NCI-H1092 (cell line): ENCODE measurements at regions not wholly inside any gene's neighbourhood (a gene's known extent, or its start where the extent isn't known, plus 50 kb on each side); places are given as distances from the start of the nearest gene placed in this dataset.
"Not testable (repeated sequence)": the region's sequence is repeated elsewhere in the genome, so short reads cannot be mapped to it uniquely, and the experiment has no call there.

Experiments
- DNase-seq: peaks from one replicate; lab custom pipeline; 2025; lab: John Stamatoyannopoulos, UW

GRCh38 chr14:71602524-71602923, 329.7 kb upstream of the RGS6 start:
- DNase-seq: no peak

DNA sequence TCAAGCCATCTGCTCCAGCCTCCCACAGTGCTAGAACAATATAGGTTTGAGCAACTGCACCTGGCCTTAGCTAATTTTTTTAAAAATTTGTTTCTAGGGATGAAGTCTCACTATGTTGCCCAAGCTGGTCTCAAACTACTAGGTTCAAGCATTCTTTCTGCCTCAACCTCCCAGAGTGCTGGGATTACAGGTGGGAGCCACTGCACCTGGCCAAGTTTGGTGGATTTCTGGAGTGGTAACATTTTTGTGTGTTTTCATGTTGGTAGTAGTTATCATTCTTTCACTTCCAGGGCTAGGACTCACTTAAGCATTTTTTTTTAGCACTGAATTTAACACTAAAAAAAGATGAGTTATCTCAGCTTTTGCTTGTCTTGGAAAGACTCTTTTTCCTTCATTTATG, 328.0 kb upstream of the RGS6 start:
- DNase-seq: no peak

DNA sequence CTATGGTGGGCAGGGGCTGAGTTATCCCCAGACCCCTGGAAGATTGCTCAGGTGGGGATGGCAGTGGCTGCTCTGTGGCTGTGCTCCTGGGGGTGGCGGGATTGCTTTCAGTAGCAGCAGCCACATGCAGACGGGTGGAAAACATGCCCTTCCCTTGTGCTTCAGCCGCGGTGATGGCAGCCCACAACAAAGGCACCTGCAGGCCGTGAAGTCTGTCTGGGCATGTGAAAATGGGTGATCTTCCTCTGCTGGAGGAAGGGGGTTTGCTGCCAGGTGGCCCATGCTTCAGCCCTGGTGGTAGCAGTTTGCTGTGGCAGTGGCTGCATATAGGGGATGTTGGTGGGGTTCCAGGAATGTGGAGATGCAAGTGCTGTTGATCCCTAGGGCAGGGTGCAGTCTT, 326.2 kb upstream of the RGS6 start:
- DNase-seq: no peak

GRCh38 chr14:71606575-71606974, 325.7 kb upstream of the RGS6 start:
- DNase-seq: no peak

GRCh38 chr14:71607056-71607455, 325.2 kb upstream of the RGS6 start:
- no peak for DNase-seq

GRCh38 chr14:71610149-71610548, 322.1 kb upstream of the RGS6 start:
- no peak for DNase-seq

- DNase-seq: no peak
Measured at GRCh38 chr14:71610797-71611196, 321.4 kb upstream of the RGS6 start.

GRCh38 chr14:71613168-71613567, 319.1 kb upstream of the RGS6 start:
- no peak for DNase-seq

DNA sequence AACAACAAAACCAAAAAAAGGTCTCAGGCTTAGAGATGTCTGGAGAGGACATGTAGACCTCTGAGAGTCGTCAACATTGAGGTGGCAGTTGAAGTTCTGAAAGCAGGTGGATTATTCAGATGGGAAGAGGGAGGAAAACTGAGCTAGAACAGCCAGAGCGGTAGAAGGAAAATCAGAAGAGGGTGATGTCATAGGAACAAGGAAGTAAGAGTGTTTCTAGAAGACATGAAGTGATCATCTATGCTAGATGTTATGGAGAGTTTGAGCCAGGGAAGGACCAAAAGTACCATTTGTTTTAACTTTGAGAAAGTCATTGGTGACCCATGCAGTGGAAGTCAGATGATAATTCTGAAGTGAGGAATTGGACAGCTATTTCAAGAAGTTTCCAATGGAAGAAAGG, 316.2 kb upstream of the RGS6 start:
- DNase-seq: no peak

- DNase-seq: no peak
Measured at GRCh38 chr14:71618047-71618446, 314.2 kb upstream of the RGS6 start.

- no peak for DNase-seq
Measured at GRCh38 chr14:71618716-71619115, 313.5 kb upstream of the RGS6 start.

GRCh38 chr14:71619472-71619871, 312.8 kb upstream of the RGS6 start:
- DNase-seq: no peak

DNA sequence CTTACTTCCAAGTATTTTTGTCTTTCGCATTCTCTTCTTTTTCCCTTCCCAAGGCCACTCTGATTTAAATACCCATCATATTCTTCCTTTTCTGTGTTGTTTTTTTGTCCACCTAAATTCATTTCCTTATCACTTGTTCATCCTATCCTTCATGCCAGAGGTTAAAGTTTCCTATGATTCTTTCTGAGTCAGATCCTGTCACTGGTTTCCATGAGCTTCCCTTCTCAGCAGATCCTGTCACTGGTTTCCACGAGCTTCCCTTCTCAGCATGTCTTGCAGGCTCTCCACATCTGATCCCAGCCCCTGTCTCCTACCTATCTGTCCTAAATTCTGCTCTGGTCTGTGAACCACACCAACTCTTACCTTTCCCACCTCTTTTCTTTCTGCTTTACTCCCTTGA, 311.8 kb upstream of the RGS6 start:
- no peak for DNase-seq

- no peak for DNase-seq
Measured at GRCh38 chr14:71621276-71621675, 311.0 kb upstream of the RGS6 start.

DNA sequence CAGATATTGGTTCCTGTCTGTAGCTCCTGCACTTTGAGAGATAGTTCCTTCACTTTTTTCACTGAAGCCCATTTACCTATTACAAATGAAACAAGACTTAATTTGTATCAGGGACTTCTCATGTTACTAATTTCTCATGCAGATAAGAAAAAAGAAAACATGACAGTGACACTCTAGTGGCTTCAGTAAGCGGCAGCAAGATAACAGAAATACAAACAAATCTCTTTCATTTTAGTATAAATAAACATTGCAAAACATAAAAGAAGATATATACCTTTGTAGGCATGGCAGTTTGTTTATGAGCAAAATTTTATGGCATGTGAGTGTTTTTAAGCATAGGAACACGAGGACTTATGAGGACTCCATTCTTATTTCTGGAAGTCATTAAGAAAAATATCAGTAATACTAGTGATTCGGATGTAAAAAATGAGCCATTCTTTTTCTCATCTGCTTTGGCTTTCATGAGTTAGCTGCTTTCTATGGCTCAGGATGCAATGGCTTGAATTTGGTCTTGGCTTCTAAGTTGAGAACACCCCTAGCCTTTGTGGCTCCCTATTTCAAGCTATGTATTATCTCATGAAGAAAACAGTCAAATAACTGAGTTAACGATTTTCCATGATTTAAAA, 310.1 kb upstream of the RGS6 start:
- no peak for DNase-seq

- DNase-seq: no peak
Measured at GRCh38 chr14:71623939-71624338, 308.3 kb upstream of the RGS6 start.

DNA sequence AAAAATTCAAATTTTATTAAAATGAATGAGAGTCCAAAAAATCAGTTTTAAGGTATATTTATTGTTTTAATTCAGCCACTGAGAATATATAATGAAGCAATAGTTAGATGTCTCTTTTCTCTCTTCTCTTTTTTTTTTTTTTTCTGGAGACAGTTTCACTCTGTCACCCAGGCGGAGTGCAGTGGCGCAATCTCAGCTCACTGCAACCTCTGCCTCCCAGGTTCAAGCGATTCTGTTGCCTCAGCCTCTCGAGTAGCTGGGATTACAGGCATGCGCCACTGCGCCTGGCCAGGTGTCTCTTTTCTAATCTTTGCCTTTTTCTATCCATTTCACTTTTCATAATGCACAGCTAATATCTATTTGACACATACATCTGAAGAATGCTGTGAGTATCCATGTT, 307.1 kb upstream of the RGS6 start:
- no peak for DNase-seq

GRCh38 chr14:71625891-71626701, 306.1 kb upstream of the RGS6 start:
- DNase-seq: no peak

- no peak for DNase-seq
Measured at GRCh38 chr14:71628433-71628832, 303.8 kb upstream of the RGS6 start.

- no peak for DNase-seq
Measured at GRCh38 chr14:71629250-71629649, 303.0 kb upstream of the RGS6 start.

GRCh38 chr14:71629765-71630492, 302.3 kb upstream of the RGS6 start:
- no peak for DNase-seq

- not testable (repeated sequence) for DNase-seq
Measured at GRCh38 chr14:71631030-71631429, 301.2 kb upstream of the RGS6 start.

DNA sequence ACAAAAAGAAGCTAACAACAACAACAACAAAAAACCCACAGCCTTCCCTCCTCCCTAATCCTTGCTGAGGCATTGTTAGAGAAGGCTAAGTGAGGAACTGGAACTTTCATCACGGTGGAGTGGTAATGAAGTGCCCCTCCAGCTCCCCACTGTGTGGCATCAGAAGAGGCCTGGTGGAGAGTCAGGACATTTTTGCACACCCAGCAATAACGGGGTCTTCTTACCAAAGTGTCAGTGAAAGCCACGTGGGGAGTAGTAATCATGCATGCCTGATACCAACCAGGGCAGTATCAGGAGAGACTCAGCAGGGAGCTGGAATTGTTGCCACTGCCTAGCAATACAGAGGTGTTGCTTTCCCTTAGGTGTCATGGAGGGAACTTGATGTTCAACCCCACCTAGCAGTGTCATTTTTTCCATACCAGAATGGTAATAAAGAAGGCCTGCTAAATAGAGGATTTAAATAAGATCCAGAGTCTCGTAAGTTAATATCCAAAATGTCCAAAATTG, 299.7 kb upstream of the RGS6 start:
- DNase-seq: no peak
